GM12878 (cell line): ENCODE measurements at regions not wholly inside any gene's neighbourhood (a gene's known extent, or its start where the extent isn't known, plus 50 kb on each side); places are given as distances from the start of the nearest gene placed in this dataset.

ENCODE experiments used
- BRCA1 ChIP-seq: IDR thresholded peaks from 2 replicates; pipeline ENCODE4 v1.6.1; 2011; ENCODE audit warnings: low read depth, low read length, improper control_type of control experiment
- DPF2 ChIP-seq: fragments of 450-650 bp; IDR thresholded peaks from 2 replicates; pipeline ENCODE4 v1.6.1; 2017; ENCODE audit warnings: mild to moderate bottlenecking
- HCFC1 ChIP-seq: fragments of 150-350 bp; IDR thresholded peaks from 2 replicates; pipeline ENCODE4 v1.6.1; 2014; ENCODE audit warnings: low read length
- PBX3 ChIP-seq: IDR thresholded peaks from 2 replicates; pipeline ENCODE4 v1.6.1; 2011; ENCODE audit warnings: mild to moderate bottlenecking, low read depth, low read length, moderate library complexity; ENCODE audit not compliant: insufficient replicate concordance
- ZBED1 ChIP-seq: IDR thresholded peaks from 2 replicates; pipeline ENCODE4 v1.6.1; 2016; ENCODE audit warnings: borderline replicate concordance
- ZNF207 ChIP-seq: fragments of 450-650 bp; IDR thresholded peaks from 2 replicates; pipeline ENCODE4 v1.6.1; 2014; ENCODE audit warnings: antibody characterized with exemption, mild to moderate bottlenecking, borderline replicate concordance
- TF ChIP-seq, protein P1 (sequence below): IDR thresholded peaks from 2 replicates; pipeline ENCODE4 v1.6.1; 2012; ENCODE audit warnings: mild to moderate bottlenecking, low read depth, low read length
- TF ChIP-seq, protein P2 (sequence below): fragments of 450-650 bp; IDR thresholded peaks from 2 replicates; pipeline ENCODE4 v1.6.1; 2016; ENCODE audit warnings: mild to moderate bottlenecking, moderate library complexity, borderline replicate concordance

DNA sequence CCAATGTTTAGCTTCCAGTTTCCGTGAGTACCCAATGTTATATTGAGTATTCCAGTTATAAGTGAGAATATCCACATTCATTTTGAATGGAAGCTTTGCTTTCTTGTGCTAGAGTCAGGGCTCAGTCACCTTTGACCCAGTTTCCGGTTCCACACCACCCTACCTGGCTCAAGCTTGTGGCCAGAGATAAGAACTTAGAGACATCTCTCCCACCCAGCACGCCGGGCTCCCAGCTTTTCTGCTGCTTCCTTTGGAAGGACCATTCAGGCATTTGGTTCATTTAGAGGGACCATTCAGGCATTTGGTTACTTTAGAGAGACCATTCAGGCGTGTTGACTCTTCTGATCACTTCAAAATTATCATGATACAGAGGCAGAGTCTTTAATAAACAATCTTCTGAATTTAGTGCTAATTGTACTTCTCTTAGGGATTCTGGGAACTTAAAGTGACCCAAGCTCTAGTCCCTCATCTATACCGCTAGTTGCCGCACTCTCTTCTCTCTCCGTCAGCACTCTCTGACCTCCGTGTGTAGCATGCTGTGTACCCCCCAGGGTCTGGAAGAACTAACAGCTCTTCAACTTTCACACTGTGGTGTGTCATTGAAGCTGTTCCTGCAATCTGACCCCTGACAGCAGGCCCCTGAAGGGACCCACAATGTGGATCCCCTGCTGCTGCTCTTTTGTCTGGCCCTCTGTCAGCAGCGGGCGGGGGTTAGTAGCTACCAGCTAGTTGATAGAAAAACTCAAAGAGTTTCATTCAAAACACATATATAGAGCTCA lies 943.1 kb downstream of the ARAP2 start (continued):
- no peak for TF ChIP-seq BRCA1
- TF ChIP-seq DPF2, result no peak
- TF ChIP-seq HCFC1, result no peak
- TF ChIP-seq PBX3, result no peak
- TF ChIP-seq ZBED1, result no peak
- TF ChIP-seq, protein P1, sequence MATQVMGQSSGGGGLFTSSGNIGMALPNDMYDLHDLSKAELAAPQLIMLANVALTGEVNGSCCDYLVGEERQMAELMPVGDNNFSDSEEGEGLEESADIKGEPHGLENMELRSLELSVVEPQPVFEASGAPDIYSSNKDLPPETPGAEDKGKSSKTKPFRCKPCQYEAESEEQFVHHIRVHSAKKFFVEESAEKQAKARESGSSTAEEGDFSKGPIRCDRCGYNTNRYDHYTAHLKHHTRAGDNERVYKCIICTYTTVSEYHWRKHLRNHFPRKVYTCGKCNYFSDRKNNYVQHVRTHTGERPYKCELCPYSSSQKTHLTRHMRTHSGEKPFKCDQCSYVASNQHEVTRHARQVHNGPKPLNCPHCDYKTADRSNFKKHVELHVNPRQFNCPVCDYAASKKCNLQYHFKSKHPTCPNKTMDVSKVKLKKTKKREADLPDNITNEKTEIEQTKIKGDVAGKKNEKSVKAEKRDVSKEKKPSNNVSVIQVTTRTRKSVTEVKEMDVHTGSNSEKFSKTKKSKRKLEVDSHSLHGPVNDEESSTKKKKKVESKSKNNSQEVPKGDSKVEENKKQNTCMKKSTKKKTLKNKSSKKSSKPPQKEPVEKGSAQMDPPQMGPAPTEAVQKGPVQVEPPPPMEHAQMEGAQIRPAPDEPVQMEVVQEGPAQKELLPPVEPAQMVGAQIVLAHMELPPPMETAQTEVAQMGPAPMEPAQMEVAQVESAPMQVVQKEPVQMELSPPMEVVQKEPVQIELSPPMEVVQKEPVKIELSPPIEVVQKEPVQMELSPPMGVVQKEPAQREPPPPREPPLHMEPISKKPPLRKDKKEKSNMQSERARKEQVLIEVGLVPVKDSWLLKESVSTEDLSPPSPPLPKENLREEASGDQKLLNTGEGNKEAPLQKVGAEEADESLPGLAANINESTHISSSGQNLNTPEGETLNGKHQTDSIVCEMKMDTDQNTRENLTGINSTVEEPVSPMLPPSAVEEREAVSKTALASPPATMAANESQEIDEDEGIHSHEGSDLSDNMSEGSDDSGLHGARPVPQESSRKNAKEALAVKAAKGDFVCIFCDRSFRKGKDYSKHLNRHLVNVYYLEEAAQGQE, result no peak
- TF ChIP-seq, protein P2, sequence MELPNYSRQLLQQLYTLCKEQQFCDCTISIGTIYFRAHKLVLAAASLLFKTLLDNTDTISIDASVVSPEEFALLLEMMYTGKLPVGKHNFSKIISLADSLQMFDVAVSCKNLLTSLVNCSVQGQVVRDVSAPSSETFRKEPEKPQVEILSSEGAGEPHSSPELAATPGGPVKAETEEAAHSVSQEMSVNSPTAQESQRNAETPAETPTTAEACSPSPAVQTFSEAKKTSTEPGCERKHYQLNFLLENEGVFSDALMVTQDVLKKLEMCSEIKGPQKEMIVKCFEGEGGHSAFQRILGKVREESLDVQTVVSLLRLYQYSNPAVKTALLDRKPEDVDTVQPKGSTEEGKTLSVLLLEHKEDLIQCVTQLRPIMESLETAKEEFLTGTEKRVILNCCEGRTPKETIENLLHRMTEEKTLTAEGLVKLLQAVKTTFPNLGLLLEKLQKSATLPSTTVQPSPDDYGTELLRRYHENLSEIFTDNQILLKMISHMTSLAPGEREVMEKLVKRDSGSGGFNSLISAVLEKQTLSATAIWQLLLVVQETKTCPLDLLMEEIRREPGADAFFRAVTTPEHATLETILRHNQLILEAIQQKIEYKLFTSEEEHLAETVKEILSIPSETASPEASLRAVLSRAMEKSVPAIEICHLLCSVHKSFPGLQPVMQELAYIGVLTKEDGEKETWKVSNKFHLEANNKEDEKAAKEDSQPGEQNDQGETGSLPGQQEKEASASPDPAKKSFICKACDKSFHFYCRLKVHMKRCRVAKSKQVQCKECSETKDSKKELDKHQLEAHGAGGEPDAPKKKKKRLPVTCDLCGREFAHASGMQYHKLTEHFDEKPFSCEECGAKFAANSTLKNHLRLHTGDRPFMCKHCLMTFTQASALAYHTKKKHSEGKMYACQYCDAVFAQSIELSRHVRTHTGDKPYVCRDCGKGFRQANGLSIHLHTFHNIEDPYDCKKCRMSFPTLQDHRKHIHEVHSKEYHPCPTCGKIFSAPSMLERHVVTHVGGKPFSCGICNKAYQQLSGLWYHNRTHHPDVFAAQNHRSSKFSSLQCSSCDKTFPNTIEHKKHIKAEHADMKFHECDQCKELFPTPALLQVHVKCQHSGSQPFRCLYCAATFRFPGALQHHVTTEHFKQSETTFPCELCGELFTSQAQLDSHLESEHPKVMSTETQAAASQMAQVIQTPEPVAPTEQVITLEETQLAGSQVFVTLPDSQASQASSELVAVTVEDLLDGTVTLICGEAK, result no peak
- no peak for TF ChIP-seq ZNF207
